Prostate gland (tissue), 2 donors: ENCODE measurements at regions not wholly inside any gene's neighbourhood (a gene's known extent, or its start where the extent isn't known, plus 50 kb on each side); places are given as distances from the start of the nearest gene placed in this dataset.

Experiments
- POLR2A ChIP-seq: fragments of 450-650 bp; IDR thresholded peaks from one replicate; pipeline ENCODE4 v1.6.1; 2016; ENCODE audit warnings: antibody characterized with exemption, mild to moderate bottlenecking
- TF ChIP-seq, protein P1 (sequence below), 4 experiments: fragments of 200-600 bp in 2 of 4; fragments of 450-650 bp in 2 of 4; sonication (generic) in 2 of 4; IDR thresholded peaks; 1 replicate in 3 of 4; 2 replicates in 1 of 4; pipeline ENCODE4 v1.5.1; 2016 to 2019; ENCODE audit warnings: antibody characterized with exemption in 4 of 4, mild to moderate bottlenecking in 2 of 4, moderate library complexity in 2 of 4

DNA sequence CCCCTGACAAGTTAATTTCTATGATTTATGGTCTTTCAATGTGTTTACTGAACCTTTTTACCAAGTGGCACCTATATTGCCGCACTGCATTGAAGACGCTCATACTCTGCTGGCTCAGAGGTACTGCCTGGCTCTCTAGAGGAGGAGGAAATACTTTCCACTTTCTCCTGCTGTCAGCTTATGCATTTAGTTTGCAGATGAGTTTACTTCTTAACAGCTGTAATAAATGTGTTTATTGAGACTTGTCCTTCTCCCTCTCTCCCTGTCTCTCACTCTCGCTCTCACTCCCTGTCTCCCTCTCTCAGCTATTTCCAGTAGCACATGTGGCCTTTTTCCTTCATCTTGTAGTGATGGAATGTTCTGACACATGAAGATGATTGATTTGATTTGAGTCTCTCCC lies 60.3 kb upstream of the SPATA13 start:
- TF ChIP-seq, protein P1, sequence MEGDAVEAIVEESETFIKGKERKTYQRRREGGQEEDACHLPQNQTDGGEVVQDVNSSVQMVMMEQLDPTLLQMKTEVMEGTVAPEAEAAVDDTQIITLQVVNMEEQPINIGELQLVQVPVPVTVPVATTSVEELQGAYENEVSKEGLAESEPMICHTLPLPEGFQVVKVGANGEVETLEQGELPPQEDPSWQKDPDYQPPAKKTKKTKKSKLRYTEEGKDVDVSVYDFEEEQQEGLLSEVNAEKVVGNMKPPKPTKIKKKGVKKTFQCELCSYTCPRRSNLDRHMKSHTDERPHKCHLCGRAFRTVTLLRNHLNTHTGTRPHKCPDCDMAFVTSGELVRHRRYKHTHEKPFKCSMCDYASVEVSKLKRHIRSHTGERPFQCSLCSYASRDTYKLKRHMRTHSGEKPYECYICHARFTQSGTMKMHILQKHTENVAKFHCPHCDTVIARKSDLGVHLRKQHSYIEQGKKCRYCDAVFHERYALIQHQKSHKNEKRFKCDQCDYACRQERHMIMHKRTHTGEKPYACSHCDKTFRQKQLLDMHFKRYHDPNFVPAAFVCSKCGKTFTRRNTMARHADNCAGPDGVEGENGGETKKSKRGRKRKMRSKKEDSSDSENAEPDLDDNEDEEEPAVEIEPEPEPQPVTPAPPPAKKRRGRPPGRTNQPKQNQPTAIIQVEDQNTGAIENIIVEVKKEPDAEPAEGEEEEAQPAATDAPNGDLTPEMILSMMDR (IDR thresholded peaks at IDR 0.05): no peak
- TF ChIP-seq POLR2A: no peak
